Activated CD4-positive, alpha-beta T cell treated with anti-CD3 and anti-CD28 coated beads, Interleukin-2, amount 10 ng/mL, durations not matched to agents 24 days and 14 days (primary cell): ENCODE measurements at regions not wholly inside any gene's neighbourhood (a gene's known extent, or its start where the extent isn't known, plus 50 kb on each side); places are given as distances from the start of the nearest gene placed in this dataset.
A peak's percentile ranks its signal among the peaks of the same experiment; 100 is the strongest.
"Not testable (repeated sequence)": the region's sequence is repeated elsewhere in the genome, so short reads cannot be mapped to it uniquely, and the experiment has no call there.

Experiments
- DNase-seq: peaks from one replicate; pipeline ENCODE4 v3.0.0; 2022
- H3K27ac Mint-ChIP-seq: one replicate; pipeline ENCODE4 v1.8.0; 2022; ENCODE audit warnings: mild to moderate bottlenecking, mixed read lengths
- H3K27me3 Mint-ChIP-seq: one replicate; pipeline ENCODE4 v1.8.0; 2022; ENCODE audit warnings: mixed read lengths
- H3K36me3 Mint-ChIP-seq: one replicate; pipeline ENCODE4 v1.8.0; 2022; ENCODE audit warnings: low read depth, mild to moderate bottlenecking, mixed read lengths
- H3K4me1 Mint-ChIP-seq: one replicate; pipeline ENCODE4 v1.8.0; 2021; ENCODE audit warnings: mixed read lengths
- H3K4me3 Mint-ChIP-seq: one replicate; pipeline ENCODE4 v1.8.0; 2022; ENCODE audit warnings: mild to moderate bottlenecking, moderate library complexity, mixed read lengths
- H3K9me3 Mint-ChIP-seq: one replicate; pipeline ENCODE4 v1.8.0; 2021; ENCODE audit warnings: mixed read lengths
- intact Hi-C: fragments of 100-400 bp; cut with micrococcal nuclease; formaldehyde crosslinking; loops from one replicate; pipeline ENCODE4 v1.15.1; 2023

DNA sequence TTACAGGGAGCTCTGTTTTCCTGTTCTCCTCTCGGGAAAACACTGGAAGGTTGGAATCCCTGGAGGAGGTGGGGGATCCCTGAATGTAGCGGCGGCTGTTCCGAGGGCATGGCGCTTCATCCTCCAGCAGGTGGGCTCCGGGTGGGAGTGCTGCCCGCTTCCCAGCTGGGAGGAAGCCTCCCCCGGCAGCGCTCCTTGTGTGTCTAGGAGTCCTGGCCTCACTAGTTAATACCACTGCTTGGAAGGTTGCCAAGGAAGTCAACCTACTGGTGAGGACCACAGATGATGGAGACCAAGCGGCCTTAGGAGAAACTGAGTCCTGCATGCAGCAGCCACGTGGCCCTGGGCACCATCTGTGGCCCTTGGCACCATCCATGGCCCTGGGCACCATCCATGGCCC lies 151.9 kb upstream of the PFKP start:
- Mint-ChIP-seq H3K9me3 (no peaks in the 10 kb centered on the region), H3K4me1 (no peaks in the 10 kb centered on the region), H3K36me3 (no peaks in the 10 kb centered on the region), H3K27ac (no peak overlapping the region), H3K4me3 (no peak overlapping the region), H3K27me3 (peaks cover 13% of the 10 kb centered on the region)
- intact Hi-C loops, result no loop called here
- DNase-seq, result no peak

DNA sequence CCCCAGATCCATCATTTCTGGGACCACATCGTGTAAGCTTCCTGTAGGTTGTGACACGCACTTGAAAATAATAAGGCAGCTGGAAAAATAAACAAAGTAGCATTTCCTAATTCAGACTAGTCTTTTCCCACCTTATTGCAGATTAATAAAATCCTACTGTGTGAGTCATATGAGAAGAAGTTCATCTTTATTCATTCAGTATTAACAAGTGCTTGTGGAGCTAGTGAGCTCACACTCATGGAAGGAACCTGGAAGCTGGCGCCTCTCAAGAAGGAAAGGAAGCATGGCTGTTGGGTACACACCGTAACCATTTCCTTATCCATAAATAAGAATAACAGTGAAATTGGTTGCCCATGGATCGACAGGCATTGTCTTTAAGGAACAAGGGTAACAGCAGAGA lies 152.6 kb upstream of the PFKP start:
- Mint-ChIP-seq H3K4me3 (no peak overlapping the region), H3K4me1 (no peaks in the 10 kb centered on the region), H3K27ac (no peak overlapping the region), H3K9me3 (no peaks in the 10 kb centered on the region), H3K36me3 (no peaks in the 10 kb centered on the region), H3K27me3 (peaks cover 9% of the 10 kb centered on the region)
- intact Hi-C loops, result no loop called here
- DNase-seq, result no peak

DNA sequence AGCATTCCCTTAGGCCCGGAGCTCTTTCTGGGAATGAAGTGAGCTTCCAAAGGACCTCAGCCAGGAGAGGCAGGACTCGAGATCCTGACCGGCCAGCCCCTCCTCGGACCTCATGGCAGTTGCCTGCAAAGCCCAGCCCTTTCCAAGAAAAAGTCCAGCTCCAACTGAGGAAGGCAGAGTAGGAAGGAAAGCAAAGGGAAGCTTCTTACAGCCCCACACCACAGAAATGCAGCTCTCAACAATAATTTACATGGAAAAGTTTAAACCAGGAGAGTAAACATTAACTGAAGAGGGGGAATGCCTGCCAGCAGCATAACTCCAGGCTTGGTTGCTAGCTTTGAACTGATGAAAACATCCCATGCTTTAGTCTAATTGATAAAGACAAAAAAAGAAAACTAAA lies 153.9 kb upstream of the PFKP start:
- H3K9me3 Mint-ChIP-seq, result no peaks in the 10 kb centered on the region
- DNase-seq, result no peak
- no peaks in the 10 kb centered on the region for H3K36me3 Mint-ChIP-seq
- H3K4me1 Mint-ChIP-seq, result peaks cover 5% of the 10 kb centered on the region
- H3K4me3 Mint-ChIP-seq, result no peak overlapping the region
- intact Hi-C loops, result no loop called here
- H3K27me3 Mint-ChIP-seq, result peaks cover 7% of the 10 kb centered on the region
- H3K27ac Mint-ChIP-seq, result no peak overlapping the region

DNA sequence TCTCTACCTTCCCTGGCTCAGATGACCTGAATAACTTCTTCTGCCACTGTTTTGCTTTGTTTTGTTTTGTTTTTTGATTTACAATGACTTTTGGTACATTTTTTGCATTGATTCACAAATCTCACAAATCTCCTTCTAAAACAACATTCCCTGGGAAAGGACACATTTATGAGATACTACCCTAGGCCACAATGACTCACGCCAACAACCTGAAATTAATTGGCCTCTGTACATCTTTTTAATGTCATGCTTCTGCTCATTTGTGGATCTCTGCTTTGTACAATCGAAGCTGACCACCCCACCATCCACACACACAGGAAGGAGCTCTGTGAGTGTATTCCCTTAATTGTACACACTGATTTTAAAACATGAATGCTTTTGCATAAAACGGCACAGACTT lies 156.7 kb upstream of the PFKP start:
- no peak for DNase-seq
- Mint-ChIP-seq H3K36me3 (no peaks in the 10 kb centered on the region), H3K4me1 (peaks cover 5% of the 10 kb centered on the region), H3K9me3 (no peaks in the 10 kb centered on the region), H3K27ac (no peak overlapping the region), H3K4me3 (no peak overlapping the region), H3K27me3 (peaks cover 6% of the 10 kb centered on the region)
- intact Hi-C loops, result no loop called here

DNA sequence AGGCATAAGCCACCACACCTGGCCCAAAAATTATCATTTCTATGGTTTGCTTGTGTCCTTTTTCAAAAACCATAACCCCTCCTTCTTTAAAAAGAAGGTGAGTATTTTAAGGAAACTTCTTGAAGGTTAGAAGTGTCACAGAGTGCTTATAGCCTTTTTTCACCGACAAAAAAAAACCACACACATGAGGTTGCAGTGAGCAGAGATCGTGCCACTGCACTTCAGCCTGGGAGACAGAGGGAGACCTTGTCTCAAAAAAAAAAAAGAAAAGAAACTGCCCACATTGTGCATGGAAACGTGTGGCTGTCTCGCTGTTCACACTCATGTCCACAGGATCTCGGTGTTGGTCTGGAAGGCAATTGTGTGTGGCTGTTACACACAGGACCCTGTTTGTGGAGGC lies 157.4 kb upstream of the PFKP start:
- peaks cover 6% of the 10 kb centered on the region for H3K27me3 Mint-ChIP-seq
- H3K4me3 Mint-ChIP-seq, result no peak overlapping the region
- H3K4me1 Mint-ChIP-seq, result peaks cover 5% of the 10 kb centered on the region
- no peak overlapping the region for H3K27ac Mint-ChIP-seq
- no peaks in the 10 kb centered on the region for H3K36me3 Mint-ChIP-seq
- no peaks in the 10 kb centered on the region for H3K9me3 Mint-ChIP-seq
- DNase-seq, result no peak
- intact Hi-C loops, result no loop called here

DNA sequence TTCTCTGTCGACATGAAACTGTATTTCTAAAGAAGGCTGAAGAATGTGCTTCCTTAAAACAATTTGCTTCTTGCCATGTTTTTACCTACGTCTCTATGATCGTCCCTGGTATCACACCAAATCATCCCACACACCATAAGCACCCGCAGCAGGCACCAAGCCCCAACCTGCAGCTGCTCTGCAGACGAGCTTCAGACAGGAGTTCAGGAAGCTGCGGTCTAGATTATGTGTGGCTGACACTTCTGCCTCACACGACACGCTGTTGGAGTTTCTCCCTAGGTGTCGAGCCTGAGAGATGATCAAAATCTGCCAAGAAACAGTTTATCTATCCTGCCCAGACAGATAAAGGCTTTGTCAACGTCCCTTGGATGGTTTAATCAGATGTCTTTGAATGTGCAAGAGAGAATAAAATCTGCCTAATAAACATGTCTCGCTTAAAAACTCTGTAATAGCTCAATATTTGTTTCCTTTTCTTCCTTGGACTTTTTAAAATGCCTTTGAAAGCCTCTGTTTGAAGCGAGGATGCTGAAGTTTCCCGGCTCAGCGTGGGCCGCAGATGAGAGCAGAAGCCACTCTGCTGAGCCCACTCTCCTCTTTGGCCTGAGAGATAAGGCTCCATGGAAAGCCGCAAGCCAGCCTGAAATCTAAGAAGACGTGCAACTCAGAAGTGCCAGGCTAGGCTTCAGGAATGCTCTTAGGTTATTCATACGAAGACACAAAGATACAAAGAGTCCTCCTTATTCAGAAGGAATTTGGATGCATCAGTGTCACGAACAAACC lies 158.3 kb upstream of the PFKP start:
- Mint-ChIP-seq H3K27me3 (peaks cover 1% of the 10 kb centered on the region), H3K36me3 (no peaks in the 10 kb centered on the region), H3K9me3 (no peaks in the 10 kb centered on the region), H3K27ac (no peak overlapping the region), H3K4me1 (peaks cover 5% of the 10 kb centered on the region), H3K4me3 (peak overlapping the region; percentile 33)
- intact Hi-C loops, result no loop called here
- peak; percentile 73 for DNase-seq

DNA sequence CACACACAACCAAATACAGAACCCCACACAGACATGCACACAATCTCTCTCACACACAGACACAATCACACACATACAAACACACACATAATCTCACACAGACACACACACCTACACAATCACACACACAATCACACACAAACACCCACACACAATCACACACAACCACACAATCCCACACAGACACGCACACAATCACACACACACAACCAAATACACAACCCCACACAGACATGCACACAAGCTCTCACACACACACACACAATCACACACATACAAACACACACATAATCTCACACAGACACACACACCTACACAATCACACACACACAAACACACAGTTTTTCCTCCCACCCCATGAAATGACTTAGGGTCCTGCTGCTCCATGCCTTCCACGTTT lies 160.4 kb upstream of the PFKP start:
- intact Hi-C loops, result no loop called here
- Mint-ChIP-seq H3K9me3 (no peaks in the 10 kb centered on the region), H3K4me1 (peaks cover 5% of the 10 kb centered on the region), H3K27me3 (no peaks in the 10 kb centered on the region), H3K4me3 (no peak overlapping the region), H3K27ac (no peak overlapping the region), H3K36me3 (no peaks in the 10 kb centered on the region)
- DNase-seq, result no peak

DNA sequence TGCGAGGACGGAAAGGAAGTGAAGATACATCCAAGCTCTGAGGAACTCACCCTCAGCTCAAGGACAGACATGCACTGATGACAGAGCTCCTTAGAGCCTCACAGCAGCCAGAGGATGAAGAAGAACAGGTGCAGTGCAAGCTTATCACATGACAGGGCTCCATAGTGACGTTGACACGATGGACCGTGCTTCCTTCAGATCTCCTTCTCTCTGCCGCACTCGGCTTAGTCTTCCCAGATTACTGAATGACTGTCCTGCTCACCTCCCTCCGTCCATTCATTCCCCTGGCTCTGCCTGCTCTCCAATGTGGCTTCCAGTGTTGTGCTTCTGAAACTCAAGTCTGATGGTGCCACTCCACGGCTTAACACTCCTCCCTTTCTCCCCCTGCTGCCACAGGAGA lies 161.5 kb upstream of the PFKP start:
- Mint-ChIP-seq H3K4me1 (peaks cover 5% of the 10 kb centered on the region), H3K9me3 (no peaks in the 10 kb centered on the region), H3K27ac (no peak overlapping the region), H3K27me3 (peaks cover 4% of the 10 kb centered on the region), H3K36me3 (no peaks in the 10 kb centered on the region), H3K4me3 (no peak overlapping the region)
- DNase-seq, result no peak
- intact Hi-C loops, result no loop called here

DNA sequence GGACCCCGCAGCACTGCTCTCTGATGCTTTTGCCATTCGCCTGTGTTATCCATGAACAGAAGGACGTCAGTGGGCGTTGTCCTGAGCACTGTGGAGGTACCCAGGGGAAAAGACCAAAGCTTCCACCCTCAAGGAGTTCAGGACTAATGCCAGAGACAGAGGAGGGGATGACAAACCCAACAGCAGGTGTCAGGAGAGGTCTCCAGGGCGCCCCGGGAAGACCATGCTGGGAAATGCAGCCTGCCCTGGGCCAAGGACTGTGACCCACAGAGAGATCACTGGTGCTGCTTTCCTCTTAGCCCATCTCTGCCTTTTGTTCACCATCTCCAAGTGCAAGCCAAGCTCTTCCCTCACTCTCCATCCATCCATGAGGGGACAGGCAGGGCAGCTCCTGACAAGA lies 166.8 kb upstream of the PFKP start:
- no peak overlapping the region for H3K27ac Mint-ChIP-seq
- H3K27me3 Mint-ChIP-seq, result peaks cover 5% of the 10 kb centered on the region
- H3K4me1 Mint-ChIP-seq, result peaks cover 6% of the 10 kb centered on the region
- no peak for DNase-seq
- intact Hi-C loops, result no loop called here
- no peak overlapping the region for H3K4me3 Mint-ChIP-seq
- no peaks in the 10 kb centered on the region for H3K9me3 Mint-ChIP-seq
- no peaks in the 10 kb centered on the region for H3K36me3 Mint-ChIP-seq

DNA sequence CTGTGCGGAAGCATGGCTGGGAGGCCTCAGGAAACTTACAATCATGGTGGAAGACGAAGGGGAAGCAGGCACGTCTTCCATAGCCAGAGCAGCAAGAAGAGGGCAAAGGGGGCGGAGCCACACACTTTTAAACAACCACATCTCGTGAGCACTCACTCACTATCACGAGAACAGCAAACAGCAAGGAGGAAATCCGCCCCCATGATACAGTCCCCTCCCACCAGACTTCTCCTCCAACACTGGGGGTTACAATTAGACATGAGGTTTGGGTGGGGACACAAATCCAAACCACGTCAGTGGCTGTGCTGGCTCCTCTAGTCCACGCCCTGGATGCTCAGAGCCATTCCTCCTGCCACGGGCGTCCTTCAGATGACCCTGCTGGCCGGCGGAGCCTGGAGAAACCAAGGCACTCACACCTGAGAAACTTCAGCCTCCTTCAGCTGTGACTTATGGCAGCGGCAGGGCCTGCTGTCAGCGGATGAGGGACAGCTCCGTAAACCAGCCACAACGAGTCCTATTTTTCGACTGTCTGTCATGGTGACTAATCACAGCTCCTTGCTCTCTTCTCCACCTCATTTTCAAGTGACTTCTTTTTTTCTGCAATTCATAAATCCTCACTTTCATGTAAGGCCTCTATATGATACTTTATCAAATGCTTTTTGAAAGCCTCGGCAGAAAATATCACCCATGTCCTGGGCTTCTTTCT lies 167.9 kb upstream of the PFKP start:
- Mint-ChIP-seq H3K27me3 (peaks cover 7% of the 10 kb centered on the region), H3K27ac (no peak overlapping the region), H3K4me3 (no peak overlapping the region), H3K9me3 (no peaks in the 10 kb centered on the region), H3K36me3 (no peaks in the 10 kb centered on the region), H3K4me1 (peaks cover 6% of the 10 kb centered on the region)
- DNase-seq, result no peak
- intact Hi-C loops, result no loop called here

DNA sequence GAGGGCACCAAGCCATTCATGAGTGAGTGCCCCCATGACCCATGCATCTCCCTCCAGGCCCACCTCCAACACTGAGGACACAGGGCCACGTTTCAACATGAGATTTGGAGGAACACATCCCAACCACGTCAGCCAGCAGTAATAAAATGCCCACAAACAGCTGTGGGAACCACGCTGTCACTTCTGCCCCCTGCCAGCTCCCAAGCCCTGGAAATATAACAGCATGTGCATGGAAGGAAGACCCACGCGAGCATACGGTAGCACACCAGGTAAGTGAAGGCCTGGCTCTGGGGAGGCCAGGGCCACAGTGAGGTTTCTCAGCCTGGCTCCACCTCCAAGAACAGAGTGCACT lies 168.9 kb upstream of the PFKP start:
- intact Hi-C loops, result no loop called here
- H3K4me3 Mint-ChIP-seq, result no peak overlapping the region
- H3K27me3 Mint-ChIP-seq, result peaks cover 7% of the 10 kb centered on the region
- H3K27ac Mint-ChIP-seq, result no peak overlapping the region
- peaks cover 6% of the 10 kb centered on the region for H3K4me1 Mint-ChIP-seq
- no peaks in the 10 kb centered on the region for H3K9me3 Mint-ChIP-seq
- H3K36me3 Mint-ChIP-seq, result no peaks in the 10 kb centered on the region
- no peak for DNase-seq

DNA sequence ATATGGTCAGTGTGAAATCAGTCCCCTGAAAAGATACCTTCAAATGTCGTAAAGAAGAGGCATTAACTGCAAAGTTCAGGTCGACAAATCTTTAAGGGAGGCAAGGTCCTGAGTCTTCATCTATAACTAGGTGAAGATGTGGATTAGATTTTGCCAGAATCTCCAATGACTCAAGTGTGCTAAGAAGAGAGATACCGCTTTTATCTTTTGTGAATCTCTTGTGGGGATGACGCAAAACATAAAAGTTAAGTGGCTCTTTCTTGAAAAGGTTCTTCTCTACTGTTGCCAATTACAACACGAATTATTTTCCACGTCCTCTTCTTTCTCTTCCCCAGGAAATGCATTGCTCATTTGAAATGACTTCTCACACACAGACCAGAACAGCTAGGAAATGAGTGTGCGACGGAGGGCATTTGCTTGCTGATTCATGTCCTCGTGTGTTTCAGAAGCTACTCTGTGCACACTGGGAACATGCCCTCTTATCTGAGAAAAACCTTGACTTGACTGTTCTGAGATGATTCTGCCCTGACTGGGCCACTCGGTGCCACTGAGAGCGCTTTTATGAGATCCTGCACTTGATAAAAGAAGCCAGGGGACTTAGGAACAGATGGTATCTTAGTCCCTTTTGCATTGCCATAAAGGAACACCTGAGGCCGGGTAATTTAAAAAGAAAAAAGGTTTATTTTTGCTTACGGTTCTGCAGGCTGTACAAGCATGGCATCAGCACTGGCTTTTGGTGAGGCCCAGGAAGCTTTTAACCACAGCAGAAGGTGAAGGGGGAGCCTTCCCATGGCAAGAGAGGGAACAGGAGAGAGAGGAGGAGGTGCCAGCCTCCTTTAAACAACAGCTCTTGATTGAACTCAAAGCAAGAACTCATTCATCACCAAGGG lies 169.5 kb upstream of the PFKP start:
- Mint-ChIP-seq H3K9me3 (no peaks in the 10 kb centered on the region), H3K4me3 (no peak overlapping the region), H3K27me3 (peaks cover 7% of the 10 kb centered on the region), H3K27ac (no peak overlapping the region), H3K36me3 (no peaks in the 10 kb centered on the region), H3K4me1 (peaks cover 6% of the 10 kb centered on the region)
- no peak for DNase-seq
- intact Hi-C loops, result no loop called here

DNA sequence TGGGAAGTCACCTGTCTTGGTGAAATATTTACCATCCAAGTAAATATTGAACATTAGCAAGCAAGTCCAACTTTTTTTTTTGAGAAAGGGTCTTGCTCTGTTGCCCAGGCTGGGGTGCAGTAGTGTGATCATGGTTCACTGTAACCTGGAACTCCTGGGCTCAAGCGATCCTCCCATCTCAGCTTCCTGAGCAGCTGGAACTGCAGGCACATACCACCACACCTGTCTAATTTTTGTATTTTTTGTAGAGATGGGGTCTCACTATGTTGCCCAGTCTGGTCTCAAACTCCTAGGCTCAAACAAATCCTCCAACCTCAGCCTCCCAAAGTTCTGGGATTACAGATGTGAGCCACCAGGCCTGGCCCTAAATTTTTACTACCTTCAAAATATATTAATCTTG lies 171.0 kb upstream of the PFKP start:
- H3K4me3 Mint-ChIP-seq, DNase-seq, H3K36me3 Mint-ChIP-seq, H3K9me3 Mint-ChIP-seq, H3K27me3 Mint-ChIP-seq, H3K27ac Mint-ChIP-seq, H3K4me1 Mint-ChIP-seq, intact Hi-C loops: not testable (repeated sequence)

DNA sequence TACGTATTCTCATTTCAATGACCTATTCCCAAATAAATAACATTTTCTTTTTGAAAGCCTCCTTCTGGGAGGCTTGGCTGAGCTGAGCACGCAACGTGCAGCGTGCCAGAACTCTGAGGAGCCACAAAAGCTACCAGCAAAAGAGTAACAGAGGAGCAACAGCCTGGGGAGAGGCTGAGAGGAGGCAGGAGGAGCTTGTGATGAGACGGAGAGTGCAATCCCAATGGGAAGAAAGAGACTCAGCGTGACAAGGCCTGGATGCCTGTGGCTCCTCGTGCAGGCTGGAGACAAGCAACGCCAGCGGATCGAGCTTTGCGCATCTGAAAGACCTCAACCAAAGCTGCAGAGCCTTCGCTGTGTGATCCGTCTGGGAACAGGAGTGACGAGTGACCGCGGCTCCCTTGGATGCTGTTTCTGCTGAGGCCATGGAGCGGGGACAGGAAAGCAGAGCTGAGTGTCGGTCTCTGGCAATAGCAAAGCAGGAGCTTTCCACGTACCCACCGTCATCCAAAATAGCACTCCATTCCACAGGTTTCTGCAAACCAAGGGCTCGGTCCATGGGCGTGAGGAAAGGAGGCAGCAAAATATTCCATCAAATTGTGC lies 171.7 kb upstream of the PFKP start:
- Mint-ChIP-seq H3K27me3 (peaks cover 3% of the 10 kb centered on the region), H3K27ac (no peak overlapping the region), H3K9me3 (no peaks in the 10 kb centered on the region), H3K36me3 (no peaks in the 10 kb centered on the region), H3K4me1 (peaks cover 6% of the 10 kb centered on the region), H3K4me3 (no peak overlapping the region)
- intact Hi-C loops, result no loop called here
- no peak for DNase-seq
